GM13976 (cell line): ENCODE measurements at regions not wholly inside any gene's neighbourhood (a gene's known extent, or its start where the extent isn't known, plus 50 kb on each side); places are given as distances from the start of the nearest gene placed in this dataset.

Source experiments
- DNase-seq: peaks from one replicate; pipeline ENCODE4 v3.0.0; 2012; ENCODE audit warnings: low spot score
- in situ Hi-C: fragments of 300-500 bp; cut with MboI; formaldehyde crosslinking; loops from one replicate; pipeline ENCODE4 v1.12.0; 2022; ENCODE audit warnings: low sequenced_read_pairs, mixed read lengths, inconsistent platforms; ENCODE audit not compliant: unreplicated experiment
- TF ChIP-seq, protein P1 (sequence below): IDR thresholded peaks from 2 replicates; pipeline ENCODE4 v1.5.1; 2012; ENCODE audit warnings: borderline replicate concordance, mild to moderate bottlenecking; ENCODE audit not compliant: insufficient read depth; ENCODE audit errors: extremely low read depth, missing control alignments, control extremely low read depth

DNA sequence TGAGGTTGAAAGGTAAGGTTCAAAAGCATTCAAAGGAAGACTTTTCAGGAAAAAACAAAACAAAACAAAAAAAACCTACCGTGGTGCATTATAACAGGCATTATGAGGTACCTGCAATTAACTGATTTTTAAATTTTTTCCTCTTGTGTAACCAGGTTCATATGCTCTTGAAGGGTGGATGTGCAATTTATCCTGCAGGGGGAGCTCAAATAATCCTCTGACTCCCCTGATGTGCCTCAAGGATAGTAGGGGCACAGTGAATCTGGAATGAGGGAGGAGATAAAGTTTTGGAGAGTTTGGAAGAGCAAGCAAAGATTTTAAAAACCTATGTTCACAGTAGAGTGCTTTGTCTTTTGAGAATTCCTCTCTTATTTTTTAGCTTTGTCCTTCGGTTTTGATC lies 1349.4 kb downstream of the CDH8 start:
- in situ Hi-C loops: no loop called here
- DNase-seq: no peak
- TF ChIP-seq, protein P1, sequence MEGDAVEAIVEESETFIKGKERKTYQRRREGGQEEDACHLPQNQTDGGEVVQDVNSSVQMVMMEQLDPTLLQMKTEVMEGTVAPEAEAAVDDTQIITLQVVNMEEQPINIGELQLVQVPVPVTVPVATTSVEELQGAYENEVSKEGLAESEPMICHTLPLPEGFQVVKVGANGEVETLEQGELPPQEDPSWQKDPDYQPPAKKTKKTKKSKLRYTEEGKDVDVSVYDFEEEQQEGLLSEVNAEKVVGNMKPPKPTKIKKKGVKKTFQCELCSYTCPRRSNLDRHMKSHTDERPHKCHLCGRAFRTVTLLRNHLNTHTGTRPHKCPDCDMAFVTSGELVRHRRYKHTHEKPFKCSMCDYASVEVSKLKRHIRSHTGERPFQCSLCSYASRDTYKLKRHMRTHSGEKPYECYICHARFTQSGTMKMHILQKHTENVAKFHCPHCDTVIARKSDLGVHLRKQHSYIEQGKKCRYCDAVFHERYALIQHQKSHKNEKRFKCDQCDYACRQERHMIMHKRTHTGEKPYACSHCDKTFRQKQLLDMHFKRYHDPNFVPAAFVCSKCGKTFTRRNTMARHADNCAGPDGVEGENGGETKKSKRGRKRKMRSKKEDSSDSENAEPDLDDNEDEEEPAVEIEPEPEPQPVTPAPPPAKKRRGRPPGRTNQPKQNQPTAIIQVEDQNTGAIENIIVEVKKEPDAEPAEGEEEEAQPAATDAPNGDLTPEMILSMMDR: no peak

DNA sequence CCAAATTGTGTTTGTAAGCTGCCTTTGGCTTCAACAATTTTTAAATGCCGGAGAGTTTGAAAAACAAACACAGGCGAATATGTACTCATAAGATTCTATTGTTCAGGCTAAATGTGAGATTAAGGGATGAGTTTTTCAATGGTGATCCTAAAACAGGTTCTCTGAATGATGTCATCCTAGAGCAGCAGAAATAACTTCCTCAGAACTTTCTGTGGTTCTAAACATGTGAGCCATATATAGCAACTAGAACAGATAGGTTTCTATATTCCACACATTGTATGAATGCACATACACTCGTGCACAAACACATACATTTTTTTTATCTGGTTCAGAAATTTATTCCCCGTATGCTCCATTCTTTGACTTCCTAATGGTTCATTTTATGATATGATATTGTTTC lies 1352.2 kb downstream of the CDH8 start:
- in situ Hi-C loops: no loop called here
- TF ChIP-seq, protein P1: no peak
- DNase-seq: no peak

DNA sequence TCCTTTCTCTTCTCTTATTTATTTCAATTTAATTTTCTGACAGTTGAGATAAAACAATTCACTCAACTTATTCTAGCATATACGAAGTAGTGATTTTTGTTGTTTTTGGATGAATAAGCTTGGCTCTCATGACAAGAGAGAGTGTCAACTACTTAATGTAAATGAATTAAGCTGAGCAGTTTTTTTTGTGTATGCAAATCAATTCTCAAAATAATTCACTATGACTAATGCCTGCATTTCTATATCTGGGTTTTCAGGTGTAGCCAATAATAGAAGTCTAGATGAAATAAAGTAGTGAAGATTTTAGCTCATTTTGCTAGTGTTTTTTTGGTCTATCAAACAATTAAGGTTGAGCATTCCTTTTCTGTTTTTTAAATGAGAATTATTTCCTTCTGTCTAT lies 1354.0 kb downstream of the CDH8 start:
- TF ChIP-seq, protein P1: no peak
- in situ Hi-C loops: no loop called here
- DNase-seq: no peak

DNA sequence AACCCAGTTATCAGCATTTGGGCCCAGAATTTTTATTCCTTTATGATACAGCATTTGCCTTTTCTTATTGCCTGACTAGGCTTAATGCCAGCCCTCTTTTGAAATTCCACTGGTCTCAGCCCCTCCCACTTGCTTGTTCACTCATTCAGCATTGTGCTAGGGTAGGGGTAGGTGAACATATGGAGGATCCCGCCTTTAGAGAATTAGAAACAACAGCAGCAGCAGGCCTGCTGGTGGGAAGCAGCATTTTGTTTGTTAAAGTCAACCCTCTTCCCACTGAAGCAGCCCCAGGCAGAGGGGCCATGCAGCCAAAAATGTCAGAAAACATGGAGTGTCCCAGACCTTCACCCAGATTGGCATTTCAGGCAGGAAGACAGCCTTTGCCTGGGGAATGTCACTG lies 1355.2 kb downstream of the CDH8 start:
- in situ Hi-C loops: no loop called here
- no peak for DNase-seq

DNA sequence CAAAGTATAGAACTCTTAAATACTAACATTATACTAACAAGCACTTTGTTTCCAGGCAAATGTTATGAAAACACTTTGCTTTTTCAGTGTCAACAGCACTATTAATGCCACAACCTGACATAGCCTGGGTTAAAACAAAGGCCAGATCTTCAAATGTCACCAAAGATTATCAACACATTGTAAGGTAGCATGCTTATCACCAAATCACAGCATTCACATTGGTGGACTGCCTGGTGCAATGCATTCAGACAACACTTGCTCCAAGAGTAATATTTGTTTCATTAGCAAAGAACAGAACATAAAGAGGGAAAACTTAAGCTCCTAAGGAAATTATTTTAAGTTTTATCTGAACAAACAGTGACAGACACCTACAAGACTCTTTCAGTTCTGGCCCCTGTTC lies 1361.2 kb downstream of the CDH8 start:
- TF ChIP-seq, protein P1: no peak
- DNase-seq: no peak
- in situ Hi-C loops: no loop called here

More for the DNA sequence above, 1355.2 kb downstream of the CDH8 start:
- TF ChIP-seq, protein P1: no peak

DNA sequence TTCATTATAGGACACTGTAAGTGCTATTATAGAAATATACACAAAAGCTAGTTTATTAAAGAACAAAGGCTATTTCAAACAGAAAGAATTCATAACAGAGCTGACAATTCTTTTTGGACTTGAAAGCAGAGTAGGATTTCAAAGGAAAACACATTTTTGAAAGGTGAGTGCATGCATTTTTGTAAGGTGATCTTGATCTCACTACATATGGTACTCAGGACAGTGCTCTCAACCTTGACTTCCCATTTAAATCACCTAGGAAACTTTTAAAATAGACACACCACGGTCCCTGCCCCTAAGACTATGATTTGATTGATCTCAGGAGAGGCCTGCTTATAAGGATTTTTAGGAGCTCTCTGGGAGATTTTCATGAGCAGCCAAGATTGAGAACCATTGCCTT lies 1362.0 kb downstream of the CDH8 start:
- DNase-seq: no peak
- in situ Hi-C loops: no loop called here
- TF ChIP-seq, protein P1: no peak
